ENCODE measurements at regions not wholly inside any gene's neighbourhood (a gene's known extent, or its start where the extent isn't known, plus 50 kb on each side); places are given as distances from the start of the nearest gene placed in this dataset.

- TF ChIP-seq YY1 (IDR thresholded peaks at IDR 0.05; ENCODE audit: insufficient read depth, insufficient read length) (no peak), ZNF274 (IDR thresholded peaks at IDR 0.05; ENCODE audit: low read depth, low read length) (no peak)
Observed at GRCh38 chr9:2389404-2389803, 232.2 kb upstream of the VLDLR start.

All from NT2/D1 (cell line).